ENCODE measurements at regions not wholly inside any gene's neighbourhood (a gene's known extent, or its start where the extent isn't known, plus 50 kb on each side); places are given as distances from the start of the nearest gene placed in this dataset.

- Histone ChIP-seq H4K20me1 (ENCODE audit: insufficient read depth) (no peaks in the 10 kb centered on the region), H3K9me3 (ENCODE audit: insufficient read depth, low read depth) (no peaks in the 10 kb centered on the region; the same call in 1 of the 2 replicates), H3F3A (ENCODE audit: insufficient read depth, low read depth) (no peaks in the 10 kb centered on the region), H3K4me3 (no peak overlapping the region), H3K4me1 (replicated peaks; ENCODE audit: insufficient read depth) (no peaks in the 10 kb centered on the region), H3K9me2 (ENCODE audit: insufficient read depth) (no peaks in the 10 kb centered on the region), H3K27me3 (ENCODE audit: insufficient read depth, low read depth) (no peaks in the 10 kb centered on the region), H3K79me2 (ENCODE audit: low read depth) (no peaks in the 10 kb centered on the region), H3K4me2 (no peak overlapping the region), H2AFZ (no peak overlapping the region), H3K36me3 (ENCODE audit: low read depth) (no peaks in the 10 kb centered on the region), H3K27ac (no peak overlapping the region)
- TF ChIP-seq EZH2 (IDR thresholded peaks at IDR 0.05; ENCODE audit: low read depth) = no peak
- no peak for TF ChIP-seq CTCF (conservative IDR thresholded peaks at IDR 0.05)
- DNase-seq = peak in 1 of 2 experiments; percentile 8
- intact Hi-C loops (cut with micrococcal nuclease; ENCODE audit: unreplicated experiment) = no loop called here
- no TSS peak for BruUV-seq (replicated peaks)
- CTCF ChIA-PET = no interaction called here
- POLR2A ChIA-PET (ENCODE audit: unreplicated experiment) = no interaction called here
Measured at GRCh38 chr4:30256116-30256832, 463.9 kb upstream of the PCDH7 start.

DNA sequence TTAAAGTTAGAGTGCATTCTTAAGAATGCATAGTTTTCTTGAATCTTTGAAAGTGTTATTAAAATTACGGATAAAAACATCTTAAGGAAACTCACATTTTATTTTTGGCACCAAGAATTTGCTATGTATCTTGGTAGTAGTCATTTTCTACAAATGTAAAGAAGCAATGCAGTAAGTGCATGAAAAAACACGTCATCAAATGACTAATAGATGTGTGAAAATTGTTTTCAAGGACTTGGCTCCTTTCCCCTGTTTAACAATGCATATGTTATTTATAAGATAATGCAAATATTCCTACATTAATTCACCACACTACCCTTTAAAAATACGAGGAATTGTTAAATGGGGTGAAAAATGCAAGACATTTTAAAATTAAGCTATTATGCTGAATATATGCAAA, 461.2 kb upstream of the PCDH7 start:
- H4K20me1 ChIP-seq (ENCODE audit: insufficient read depth) = no peaks in the 10 kb centered on the region
- H3F3A ChIP-seq (ENCODE audit: insufficient read depth, low read depth) = no peaks in the 10 kb centered on the region
- H3K27ac ChIP-seq = no peak overlapping the region
- H2AFZ ChIP-seq = no peak overlapping the region
- H3K4me2 ChIP-seq = no peak overlapping the region
- H3K79me2 ChIP-seq (ENCODE audit: low read depth) = no peaks in the 10 kb centered on the region
- H3K27me3 ChIP-seq (ENCODE audit: insufficient read depth, low read depth) = no peaks in the 10 kb centered on the region
- no TSS peak for BruUV-seq (replicated peaks)
- ChIA-PET CTCF (no interaction called here), POLR2A (ENCODE audit: unreplicated experiment) (no interaction called here)
- no peak for DNase-seq
- no peak overlapping the region for H3K4me3 ChIP-seq
- no peaks in the 10 kb centered on the region; the same call in 1 of the 2 replicates for H3K9me3 ChIP-seq (ENCODE audit: insufficient read depth, low read depth)
- H3K9me2 ChIP-seq (ENCODE audit: insufficient read depth) = no peaks in the 10 kb centered on the region
- no peak for TF ChIP-seq CTCF (conservative IDR thresholded peaks at IDR 0.05)
- no peak for TF ChIP-seq EZH2 (IDR thresholded peaks at IDR 0.05; ENCODE audit: low read depth)
- intact Hi-C loops (cut with micrococcal nuclease; ENCODE audit: unreplicated experiment) = no loop called here
- H3K36me3 ChIP-seq (ENCODE audit: low read depth) = no peaks in the 10 kb centered on the region
- no peaks in the 10 kb centered on the region for H3K4me1 ChIP-seq (replicated peaks; ENCODE audit: insufficient read depth)

- Histone ChIP-seq H3K4me1 (replicated peaks; ENCODE audit: insufficient read depth) (no peaks in the 10 kb centered on the region), H3K79me2 (ENCODE audit: low read depth) (no peaks in the 10 kb centered on the region), H3K27me3 (ENCODE audit: insufficient read depth, low read depth) (no peaks in the 10 kb centered on the region), H2AFZ (no peak overlapping the region), H3K4me2 (no peak overlapping the region), H3F3A (ENCODE audit: insufficient read depth, low read depth) (no peaks in the 10 kb centered on the region), H3K36me3 (ENCODE audit: low read depth) (no peaks in the 10 kb centered on the region), H4K20me1 (ENCODE audit: insufficient read depth) (no peaks in the 10 kb centered on the region), H3K4me3 (no peak overlapping the region), H3K27ac (no peak overlapping the region), H3K9me3 (ENCODE audit: insufficient read depth, low read depth) (no peaks in the 10 kb centered on the region; the same call in 1 of the 2 replicates), H3K9me2 (ENCODE audit: insufficient read depth) (no peaks in the 10 kb centered on the region)
- no peak for DNase-seq
- intact Hi-C loops (cut with micrococcal nuclease; ENCODE audit: unreplicated experiment) = no loop called here
- ChIA-PET POLR2A (ENCODE audit: unreplicated experiment) (no interaction called here), CTCF (no interaction called here)
- no peak for TF ChIP-seq EZH2 (IDR thresholded peaks at IDR 0.05; ENCODE audit: low read depth)
- TF ChIP-seq CTCF (conservative IDR thresholded peaks at IDR 0.05) = no peak
- BruUV-seq (replicated peaks) = no TSS peak
Measured at GRCh38 chr4:30262379-30262778, 457.8 kb upstream of the PCDH7 start.
